H9 (cell line): ENCODE measurements at regions not wholly inside any gene's neighbourhood (a gene's known extent, or its start where the extent isn't known, plus 50 kb on each side); places are given as distances from the start of the nearest gene placed in this dataset.

Experiments
- DNase-seq: peaks from one replicate; pipeline ENCODE4 v3.0.0-alpha.2; 2017
- H2AFZ ChIP-seq: one replicate; pipeline ENCODE4 v1.6.1; 2013; ENCODE audit warnings: mild to moderate bottlenecking, low read length, control low read depth, moderate library complexity
- H2AK5ac ChIP-seq: 2 replicates; pipeline ENCODE4 v1.6.1; 2013; ENCODE audit warnings: low read length, control low read depth, mixed read lengths; ENCODE audit not compliant: insufficient read length
- H2BK120ac ChIP-seq: one replicate; pipeline ENCODE4 v1.6.1; 2013; ENCODE audit warnings: low read depth, mild to moderate bottlenecking, low read length, control low read depth, inconsistent platforms; ENCODE audit not compliant: poor library complexity, severe bottlenecking
- H2BK12ac ChIP-seq: 2 replicates; pipeline ENCODE4 v1.6.1; 2013; ENCODE audit warnings: low read length, control low read depth, mixed read lengths, low read depth; ENCODE audit not compliant: insufficient read length
- H2BK15ac ChIP-seq: 2 replicates; pipeline ENCODE4 v1.6.1; 2013; ENCODE audit warnings: low read depth, low read length, control low read depth
- H2BK20ac ChIP-seq: one replicate; pipeline ENCODE4 v1.6.1; 2013; ENCODE audit warnings: low read depth, mild to moderate bottlenecking, low read length, control low read depth, inconsistent platforms; ENCODE audit not compliant: poor library complexity, severe bottlenecking
- H2BK5ac ChIP-seq: 2 replicates; pipeline ENCODE4 v1.6.1; 2013; ENCODE audit warnings: low read length, control low read depth, mixed read lengths; ENCODE audit not compliant: insufficient read length
- H3K14ac ChIP-seq: 2 replicates; pipeline ENCODE4 v1.6.1; 2013; ENCODE audit warnings: low read length, control low read depth; ENCODE audit not compliant: insufficient read depth
- H3K18ac ChIP-seq: 2 replicates; pipeline ENCODE4 v1.6.1; 2013; ENCODE audit warnings: low read depth, mild to moderate bottlenecking, mixed read lengths, low read length, control low read depth; ENCODE audit not compliant: insufficient read length
- H3K23ac ChIP-seq: 2 replicates; pipeline ENCODE4 v1.6.1; 2013; ENCODE audit warnings: low read length, control low read depth, mixed read lengths, low read depth; ENCODE audit not compliant: insufficient read length
- H3K23me2 ChIP-seq: 2 replicates; pipeline ENCODE4 v1.6.1; 2013; ENCODE audit warnings: low read depth, mild to moderate bottlenecking, mixed read lengths, low read length, control low read depth; ENCODE audit not compliant: insufficient read length, poor library complexity, severe bottlenecking
- H3K27ac ChIP-seq: 2 replicates; pipeline ENCODE4 v1.5.1; 2013; ENCODE audit warnings: low read length, control low read depth, mixed read lengths, low read depth; ENCODE audit not compliant: insufficient read length
- H3K27me3 ChIP-seq: 2 replicates; pipeline ENCODE4 v1.6.1; 2013; ENCODE audit warnings: low read length, control low read depth, inconsistent platforms; ENCODE audit not compliant: insufficient read depth
- H3K4ac ChIP-seq: 2 replicates; pipeline ENCODE4 v1.6.1; 2013; ENCODE audit warnings: low read depth, mild to moderate bottlenecking, control low read depth, inconsistent platforms, low read length, moderate library complexity
- H3K4me1 ChIP-seq: 2 replicates; pipeline ENCODE4 v1.6.1; 2013; ENCODE audit warnings: low read length, control low read depth, inconsistent platforms; ENCODE audit not compliant: insufficient read depth
- H3K4me2 ChIP-seq: 2 replicates; pipeline ENCODE4 v1.6.1; 2013; ENCODE audit warnings: low read length, control low read depth, mixed read lengths; ENCODE audit not compliant: insufficient read length, insufficient read depth
- H3K56ac ChIP-seq: 2 replicates; pipeline ENCODE4 v1.6.1; 2013; ENCODE audit warnings: low read depth, mild to moderate bottlenecking, mixed read lengths, low read length, control low read depth; ENCODE audit not compliant: insufficient read length
- H3K79me1 ChIP-seq: 2 replicates; pipeline ENCODE4 v1.6.1; 2013; ENCODE audit warnings: low read depth, mild to moderate bottlenecking, moderate library complexity, low read length, control low read depth, inconsistent platforms; ENCODE audit not compliant: insufficient read depth, poor library complexity, severe bottlenecking
- H3K79me2 ChIP-seq: 2 replicates; pipeline ENCODE4 v1.6.1; 2013; ENCODE audit warnings: low read length, control low read depth, inconsistent platforms; ENCODE audit not compliant: insufficient read depth
- H3K9ac ChIP-seq: 2 replicates; pipeline ENCODE4 v1.6.1; 2013; ENCODE audit warnings: low read length, control low read depth, mixed read lengths; ENCODE audit not compliant: insufficient read length; ENCODE audit errors: extremely low read depth
- H3K9me3 ChIP-seq: one replicate; pipeline ENCODE4 v1.6.1; 2013; ENCODE audit warnings: low read depth, low read length, inconsistent platforms; ENCODE audit not compliant: control insufficient read depth
- H3T11ph ChIP-seq: one replicate; pipeline ENCODE4 v1.6.1; 2013; ENCODE audit warnings: mild to moderate bottlenecking, low read length, control low read depth, inconsistent platforms
- H4K20me1 ChIP-seq: one replicate; pipeline ENCODE4 v1.6.1; 2013; ENCODE audit not compliant: control insufficient read depth, insufficient read length, insufficient read depth
- H4K5ac ChIP-seq: 2 replicates; pipeline ENCODE4 v1.6.1; 2013; ENCODE audit warnings: low read depth, mild to moderate bottlenecking, mixed read lengths, low read length, control low read depth; ENCODE audit not compliant: insufficient read length
- H4K8ac ChIP-seq: replicated peaks from 2 replicates; pipeline ENCODE4 v1.6.1; 2013; ENCODE audit warnings: low read length, control low read depth, mixed read lengths, low read depth; ENCODE audit not compliant: insufficient read length
- H4K91ac ChIP-seq: 2 replicates; pipeline ENCODE4 v1.6.1; 2013; ENCODE audit warnings: low read depth, mild to moderate bottlenecking, moderate library complexity, mixed read lengths, low read length, control low read depth; ENCODE audit not compliant: insufficient read length
- H3K27ac Mint-ChIP-seq, 3 experiments: 2 replicates in 2 of 3; 3 replicates in 1 of 3; pipeline ENCODE4 v1.8.0; 2020 to 2021; ENCODE audit warnings: mixed read lengths in 3 of 3, mild to moderate bottlenecking in 1 of 3, moderate library complexity in 1 of 3
- H3K27me3 Mint-ChIP-seq: 2 replicates; pipeline ENCODE4 v1.8.0; 2021; ENCODE audit warnings: low read depth, mild to moderate bottlenecking, moderate library complexity, mixed read lengths
- H3K36me3 Mint-ChIP-seq, 3 experiments: 2 replicates in 2 of 3; 3 replicates in 1 of 3; pipeline ENCODE4 v1.8.0; 2020 to 2021; ENCODE audit warnings: low read depth in 3 of 3, mixed read lengths in 3 of 3; ENCODE audit not compliant: insufficient read depth in 1 of 3
- H3K4me1 Mint-ChIP-seq, 2 experiments: 2 replicates each; pipeline ENCODE4 v1.8.0; 2020; ENCODE audit warnings: mixed read lengths in 2 of 2
- H3K4me3 Mint-ChIP-seq, 2 experiments: 2 replicates in 1 of 2; 3 replicates in 1 of 2; pipeline ENCODE4 v1.8.0; 2020 to 2021; ENCODE audit warnings: mild to moderate bottlenecking in 2 of 2, mixed read lengths in 2 of 2, moderate library complexity in 1 of 2
- H3K9me3 Mint-ChIP-seq, 2 experiments: 2 replicates in 1 of 2; 3 replicates in 1 of 2; pipeline ENCODE4 v1.8.0; 2020; ENCODE audit warnings: mild to moderate bottlenecking in 2 of 2, mixed read lengths in 2 of 2, moderate library complexity in 1 of 2
- WGBS: extraction: QIAGEN DNeasy Blood & Tissue Kit; methylation state at CpG from one replicate; pipeline ENCODE4 v1.1.7; 2013; ENCODE audit warnings: missing lambda C conversion rate, low lambda C conversion rate, mixed read lengths; ENCODE audit not compliant: insufficient read length; ENCODE audit errors: extremely low coverage; 5-methylcytosine and 5-hydroxymethylcytosine counted together
- TF ChIP-seq, protein P1 (sequence below): fragments of 200-600 bp; sonication (generic); conservative IDR thresholded peaks from 3 replicates; pipeline ENCODE4 v1.8.0; 2021; ENCODE audit warnings: antibody characterized with exemption, mild to moderate bottlenecking

DNA sequence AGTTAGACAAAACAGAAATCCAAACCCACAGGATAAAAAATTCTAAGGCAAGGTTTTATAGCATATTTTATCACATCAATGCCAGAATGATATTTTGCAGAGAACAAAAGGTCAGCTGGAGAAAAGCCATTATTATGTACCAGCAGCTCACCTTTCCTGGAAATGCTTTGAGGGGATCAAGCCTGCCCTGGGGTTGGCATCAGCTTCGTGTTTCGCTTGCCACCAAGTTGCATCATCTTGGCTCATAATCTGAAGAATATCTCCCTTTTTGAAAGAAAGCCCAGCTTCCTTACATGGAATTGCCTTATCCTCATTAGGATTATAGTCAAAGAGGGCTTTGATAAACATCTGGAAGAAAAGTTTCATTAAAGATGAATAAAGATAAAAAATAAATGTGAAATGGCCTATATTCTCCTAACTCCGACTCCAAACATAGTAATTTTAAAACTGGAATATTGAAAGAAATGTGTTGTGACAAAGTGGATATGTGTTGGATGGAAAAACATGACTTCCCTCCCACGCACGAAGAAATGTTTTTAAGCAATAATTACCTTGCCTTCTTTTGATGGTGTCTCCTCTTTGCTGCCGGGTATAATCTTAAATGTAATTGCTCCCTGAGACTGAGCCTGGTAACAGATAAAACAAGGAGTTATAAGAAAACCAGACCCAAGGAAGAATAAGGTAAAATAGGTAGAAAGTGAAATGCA, 121.3 kb upstream of the ODAD2 start:
- no peak overlapping the region for H3K9ac ChIP-seq
- no CpG with 5 or more reads among the region's 6 CpGs for whole genome bisulfite sequencing
- H3K27ac ChIP-seq = no peak overlapping the region
- no peaks in the 10 kb centered on the region for H3K79me2 ChIP-seq
- Mint-ChIP-seq H3K4me1 (peaks cover 20 to 33% of the 10 kb centered on the region in 2 experiments), H3K4me3 (no peak overlapping the region), H3K36me3 (no peaks in the 10 kb centered on the region), H3K27ac (peak overlapping the region in 2 of 3 experiments; percentile 3 to 74; a peak in 5 of 7 replicates), H3K27me3 (no peaks in the 10 kb centered on the region), H3K9me3 (no peaks in the 10 kb centered on the region)
- no peak overlapping the region for H3K56ac ChIP-seq
- no peaks in the 10 kb centered on the region for H3K23me2 ChIP-seq
- no peak overlapping the region for H2BK15ac ChIP-seq
- no peak overlapping the region for H2BK12ac ChIP-seq
- H3K4me2 ChIP-seq = no peak overlapping the region
- no peak overlapping the region for H3K23ac ChIP-seq
- no peak overlapping the region for H2BK120ac ChIP-seq
- H3K4me1 ChIP-seq = no peaks in the 10 kb centered on the region
- no peaks in the 10 kb centered on the region for H3K9me3 ChIP-seq
- no peak overlapping the region for H3K4ac ChIP-seq
- H2AK5ac ChIP-seq = no peak overlapping the region
- H4K20me1 ChIP-seq = no peaks in the 10 kb centered on the region
- H4K91ac ChIP-seq = no peak overlapping the region
- H3K18ac ChIP-seq = no peak overlapping the region
- DNase-seq = no peak
- TF ChIP-seq, protein P1, sequence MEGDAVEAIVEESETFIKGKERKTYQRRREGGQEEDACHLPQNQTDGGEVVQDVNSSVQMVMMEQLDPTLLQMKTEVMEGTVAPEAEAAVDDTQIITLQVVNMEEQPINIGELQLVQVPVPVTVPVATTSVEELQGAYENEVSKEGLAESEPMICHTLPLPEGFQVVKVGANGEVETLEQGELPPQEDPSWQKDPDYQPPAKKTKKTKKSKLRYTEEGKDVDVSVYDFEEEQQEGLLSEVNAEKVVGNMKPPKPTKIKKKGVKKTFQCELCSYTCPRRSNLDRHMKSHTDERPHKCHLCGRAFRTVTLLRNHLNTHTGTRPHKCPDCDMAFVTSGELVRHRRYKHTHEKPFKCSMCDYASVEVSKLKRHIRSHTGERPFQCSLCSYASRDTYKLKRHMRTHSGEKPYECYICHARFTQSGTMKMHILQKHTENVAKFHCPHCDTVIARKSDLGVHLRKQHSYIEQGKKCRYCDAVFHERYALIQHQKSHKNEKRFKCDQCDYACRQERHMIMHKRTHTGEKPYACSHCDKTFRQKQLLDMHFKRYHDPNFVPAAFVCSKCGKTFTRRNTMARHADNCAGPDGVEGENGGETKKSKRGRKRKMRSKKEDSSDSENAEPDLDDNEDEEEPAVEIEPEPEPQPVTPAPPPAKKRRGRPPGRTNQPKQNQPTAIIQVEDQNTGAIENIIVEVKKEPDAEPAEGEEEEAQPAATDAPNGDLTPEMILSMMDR = no peak
- no peaks in the 10 kb centered on the region for H3K79me1 ChIP-seq
- no peaks in the 10 kb centered on the region for H3K27me3 ChIP-seq
- no peak overlapping the region for H3K14ac ChIP-seq
- H2BK5ac ChIP-seq = no peak overlapping the region
- no peak overlapping the region for H4K8ac ChIP-seq
- no peak overlapping the region for H2BK20ac ChIP-seq
- H2AFZ ChIP-seq = no peak overlapping the region
- H3T11ph ChIP-seq = no peak overlapping the region
- no peak overlapping the region for H4K5ac ChIP-seq
